Nephron (organoid): ENCODE measurements at regions not wholly inside any gene's neighbourhood (a gene's known extent, or its start where the extent isn't known, plus 50 kb on each side); places are given as distances from the start of the nearest gene placed in this dataset.
"Not testable (repeated sequence)": the region's sequence is repeated elsewhere in the genome, so short reads cannot be mapped to it uniquely, and the experiment has no call there.

Experiments
- H3K27ac Mint-ChIP-seq, 3 experiments: 2 replicates each; pipeline ENCODE4 v1.8.0; 2020; ENCODE audit warnings: mixed read lengths in 3 of 3, mild to moderate bottlenecking in 2 of 3, moderate library complexity in 1 of 3
- H3K27me3 Mint-ChIP-seq: 2 replicates; pipeline ENCODE4 v1.8.0; 2021; ENCODE audit warnings: low read depth, mild to moderate bottlenecking, moderate library complexity, mixed read lengths
- H3K36me3 Mint-ChIP-seq: 2 replicates; pipeline ENCODE4 v1.8.0; 2020; ENCODE audit warnings: low read depth, mixed read lengths
- H3K4me1 Mint-ChIP-seq: 2 replicates; pipeline ENCODE4 v1.8.0; 2020; ENCODE audit warnings: mixed read lengths
- H3K4me3 Mint-ChIP-seq, 3 experiments: 2 replicates each; pipeline ENCODE4 v1.8.0; 2020; ENCODE audit warnings: mild to moderate bottlenecking in 3 of 3, mixed read lengths in 3 of 3, moderate library complexity in 2 of 3
- H3K9me3 Mint-ChIP-seq: 2 replicates; pipeline ENCODE4 v1.8.0; 2020; ENCODE audit warnings: mixed read lengths
- TF ChIP-seq, protein P1 (sequence below), 3 experiments: fragments of 200-600 bp; sonication (generic); IDR thresholded peaks; one replicate each; pipeline ENCODE4 v1.5.0; 2021; ENCODE audit warnings: antibody characterized with exemption in 3 of 3; ENCODE audit not compliant: unreplicated experiment in 3 of 3

DNA sequence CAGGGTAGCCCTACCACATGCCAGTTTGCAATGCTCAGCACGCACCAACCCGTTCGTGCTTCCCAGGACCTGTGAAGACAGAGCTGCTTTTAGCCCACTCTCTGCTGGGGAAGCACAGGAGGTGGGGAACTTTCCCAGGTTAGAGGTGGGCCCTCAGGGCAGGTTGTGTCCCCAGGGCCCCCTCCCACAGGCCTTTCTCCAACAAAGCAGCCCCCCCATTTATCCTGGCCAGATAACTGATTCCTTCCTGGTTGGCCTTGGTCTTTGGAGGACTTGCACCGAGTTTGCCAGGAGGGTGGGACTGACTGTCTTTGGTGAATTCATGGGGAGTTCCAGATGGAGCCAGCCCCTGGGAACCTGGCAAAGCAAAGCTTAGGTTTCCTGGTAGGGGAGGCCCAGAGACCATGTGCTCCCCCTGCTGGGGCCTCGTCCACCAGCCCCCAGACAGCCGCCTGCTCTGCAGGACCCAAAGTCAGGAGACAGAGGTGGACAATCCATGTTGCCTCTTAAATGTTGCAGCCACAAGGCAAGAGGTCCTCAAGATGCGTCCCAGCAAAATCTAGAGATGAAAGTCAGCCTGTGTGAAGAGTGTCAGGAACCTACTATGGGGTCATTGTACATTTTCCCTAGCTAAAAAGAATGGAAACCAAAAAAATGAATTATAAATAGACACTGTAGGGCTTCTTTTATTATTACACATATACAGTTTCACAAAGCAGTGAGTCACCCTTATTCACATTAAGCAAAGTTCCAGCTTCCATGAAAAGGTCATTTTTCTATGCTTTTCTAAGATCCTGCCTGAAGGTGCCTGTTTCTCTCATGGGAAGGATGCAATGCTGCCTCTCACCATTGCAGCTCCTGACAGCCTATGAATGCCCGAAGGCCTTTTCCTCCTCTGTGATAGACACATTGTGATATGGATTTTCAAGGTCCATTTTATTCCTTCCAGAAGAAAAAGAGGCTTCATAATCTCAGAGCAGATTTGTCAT lies 497.8 kb downstream of the PREX1 start:
- H3K4me3 Mint-ChIP-seq: no peak overlapping the region
- peak overlapping the region in 1 of 3 experiments; percentile 14 for H3K27ac Mint-ChIP-seq
- peaks cover 47% of the 10 kb centered on the region for H3K4me1 Mint-ChIP-seq
- H3K9me3 Mint-ChIP-seq: no peaks in the 10 kb centered on the region
- H3K36me3 Mint-ChIP-seq: no peaks in the 10 kb centered on the region
- TF ChIP-seq, protein P1, sequence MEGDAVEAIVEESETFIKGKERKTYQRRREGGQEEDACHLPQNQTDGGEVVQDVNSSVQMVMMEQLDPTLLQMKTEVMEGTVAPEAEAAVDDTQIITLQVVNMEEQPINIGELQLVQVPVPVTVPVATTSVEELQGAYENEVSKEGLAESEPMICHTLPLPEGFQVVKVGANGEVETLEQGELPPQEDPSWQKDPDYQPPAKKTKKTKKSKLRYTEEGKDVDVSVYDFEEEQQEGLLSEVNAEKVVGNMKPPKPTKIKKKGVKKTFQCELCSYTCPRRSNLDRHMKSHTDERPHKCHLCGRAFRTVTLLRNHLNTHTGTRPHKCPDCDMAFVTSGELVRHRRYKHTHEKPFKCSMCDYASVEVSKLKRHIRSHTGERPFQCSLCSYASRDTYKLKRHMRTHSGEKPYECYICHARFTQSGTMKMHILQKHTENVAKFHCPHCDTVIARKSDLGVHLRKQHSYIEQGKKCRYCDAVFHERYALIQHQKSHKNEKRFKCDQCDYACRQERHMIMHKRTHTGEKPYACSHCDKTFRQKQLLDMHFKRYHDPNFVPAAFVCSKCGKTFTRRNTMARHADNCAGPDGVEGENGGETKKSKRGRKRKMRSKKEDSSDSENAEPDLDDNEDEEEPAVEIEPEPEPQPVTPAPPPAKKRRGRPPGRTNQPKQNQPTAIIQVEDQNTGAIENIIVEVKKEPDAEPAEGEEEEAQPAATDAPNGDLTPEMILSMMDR (IDR thresholded peaks at IDR 0.05; ENCODE audit: unreplicated experiment in 3 of 3): no peak
- H3K27me3 Mint-ChIP-seq: peaks cover 22% of the 10 kb centered on the region

DNA sequence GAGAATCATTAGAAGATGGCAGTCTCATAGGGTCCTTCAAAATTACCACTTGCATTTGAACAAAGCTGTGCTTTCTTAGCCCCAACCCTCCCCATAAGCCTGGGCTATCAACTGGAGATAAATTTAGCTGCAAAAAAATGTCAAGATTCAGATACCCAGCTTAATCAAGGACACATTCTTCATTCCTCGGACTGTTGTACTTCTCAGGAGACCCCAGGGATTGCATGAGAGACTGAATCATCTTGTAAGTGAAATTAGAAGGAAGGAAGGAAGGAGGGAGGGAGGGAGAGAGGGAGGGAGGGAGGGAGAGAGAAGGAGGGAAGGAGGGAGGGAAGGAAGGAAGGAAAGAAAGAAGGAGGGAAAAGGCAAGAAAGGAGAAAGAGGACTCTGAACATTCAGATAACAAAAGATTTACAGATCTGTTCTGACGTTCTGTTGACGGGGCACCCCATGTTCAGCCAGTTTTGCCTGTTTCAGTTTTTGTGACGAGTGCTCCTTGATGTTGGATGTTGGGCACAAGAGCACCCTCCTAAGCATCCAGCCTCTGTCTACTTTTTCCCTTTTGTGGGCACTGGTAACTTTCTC lies 498.7 kb downstream of the PREX1 start:
- peaks cover 42% of the 10 kb centered on the region for H3K4me1 Mint-ChIP-seq
- H3K9me3 Mint-ChIP-seq: no peaks in the 10 kb centered on the region
- no peak overlapping the region for H3K4me3 Mint-ChIP-seq
- H3K27ac Mint-ChIP-seq: no peak overlapping the region
- TF ChIP-seq, protein P1 (IDR thresholded peaks at IDR 0.05; ENCODE audit: unreplicated experiment in 3 of 3): no peak
- H3K27me3 Mint-ChIP-seq: peaks cover 23% of the 10 kb centered on the region
- H3K36me3 Mint-ChIP-seq: no peaks in the 10 kb centered on the region

DNA sequence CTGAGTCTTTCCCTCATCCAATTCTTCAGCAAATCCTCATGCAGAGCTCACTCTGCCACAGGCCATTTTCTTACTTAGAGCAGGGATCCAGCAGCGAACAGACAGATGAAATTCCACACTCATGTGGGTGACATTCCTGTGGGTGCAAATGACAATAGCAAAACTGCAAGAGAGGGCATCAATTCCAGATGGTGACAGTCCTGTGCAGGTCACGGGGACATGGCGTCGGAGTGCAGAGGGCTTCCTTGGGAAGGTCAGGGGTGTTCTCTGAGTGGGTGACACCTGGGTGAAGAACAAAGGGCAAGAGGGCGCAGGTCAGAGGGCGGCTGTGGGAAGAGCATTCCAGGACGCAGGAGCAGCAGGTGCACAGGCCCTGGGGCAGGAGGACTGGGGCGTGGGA lies 500.0 kb downstream of the PREX1 start:
- not testable (repeated sequence) for H3K4me3 Mint-ChIP-seq

DNA sequence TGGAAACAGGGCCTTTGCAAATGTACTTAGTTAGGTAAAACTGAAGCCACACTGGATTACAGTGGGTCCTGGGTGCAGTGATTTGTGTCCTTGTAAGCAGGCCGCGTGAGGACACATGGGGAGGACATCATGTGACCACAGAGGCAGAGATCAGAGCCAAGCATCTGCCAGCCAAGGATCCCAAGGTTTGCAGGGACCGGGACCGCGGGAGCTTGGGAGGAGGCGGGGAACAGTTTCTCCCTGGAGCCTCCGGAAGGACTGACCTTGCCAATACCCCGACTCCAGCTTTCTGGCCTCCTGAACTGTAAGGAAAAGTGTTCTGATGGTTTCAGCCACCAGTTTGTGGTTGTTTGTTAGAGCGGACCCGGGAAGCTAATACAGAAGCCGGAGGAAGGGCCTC lies 500.9 kb downstream of the PREX1 start:
- no peaks in the 10 kb centered on the region for H3K9me3 Mint-ChIP-seq
- no peaks in the 10 kb centered on the region for H3K36me3 Mint-ChIP-seq
- TF ChIP-seq, protein P1 (IDR thresholded peaks at IDR 0.05; ENCODE audit: unreplicated experiment in 3 of 3): no peak
- peaks cover 39% of the 10 kb centered on the region for H3K4me1 Mint-ChIP-seq
- H3K27ac Mint-ChIP-seq: no peak overlapping the region
- no peak overlapping the region for H3K4me3 Mint-ChIP-seq
- H3K27me3 Mint-ChIP-seq: peaks cover 23% of the 10 kb centered on the region

More for the DNA sequence above, 500.0 kb downstream of the PREX1 start:
- H3K36me3 Mint-ChIP-seq, H3K9me3 Mint-ChIP-seq, H3K27ac Mint-ChIP-seq: not testable (repeated sequence)
- Mint-ChIP-seq H3K27me3 (peaks cover 23% of the 10 kb centered on the region), H3K4me1 (peaks cover 48% of the 10 kb centered on the region)

DNA sequence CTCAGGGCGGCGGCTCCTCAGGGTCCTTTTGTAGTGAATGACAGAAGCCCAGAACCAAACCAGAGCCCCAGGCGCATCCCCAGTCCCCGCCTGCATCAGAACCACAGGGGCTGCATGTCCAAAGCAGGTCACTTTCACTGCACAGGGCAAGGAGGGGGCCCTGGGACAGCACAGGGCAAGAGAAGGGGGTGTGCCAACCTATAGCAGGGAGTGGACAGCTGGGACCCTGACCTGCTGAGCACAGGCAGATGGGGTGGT lies 501.4 kb downstream of the PREX1 start:
- TF ChIP-seq, protein P1 (IDR thresholded peaks at IDR 0.05; ENCODE audit: unreplicated experiment in 3 of 3): no peak
- no peak overlapping the region for H3K27ac Mint-ChIP-seq

DNA sequence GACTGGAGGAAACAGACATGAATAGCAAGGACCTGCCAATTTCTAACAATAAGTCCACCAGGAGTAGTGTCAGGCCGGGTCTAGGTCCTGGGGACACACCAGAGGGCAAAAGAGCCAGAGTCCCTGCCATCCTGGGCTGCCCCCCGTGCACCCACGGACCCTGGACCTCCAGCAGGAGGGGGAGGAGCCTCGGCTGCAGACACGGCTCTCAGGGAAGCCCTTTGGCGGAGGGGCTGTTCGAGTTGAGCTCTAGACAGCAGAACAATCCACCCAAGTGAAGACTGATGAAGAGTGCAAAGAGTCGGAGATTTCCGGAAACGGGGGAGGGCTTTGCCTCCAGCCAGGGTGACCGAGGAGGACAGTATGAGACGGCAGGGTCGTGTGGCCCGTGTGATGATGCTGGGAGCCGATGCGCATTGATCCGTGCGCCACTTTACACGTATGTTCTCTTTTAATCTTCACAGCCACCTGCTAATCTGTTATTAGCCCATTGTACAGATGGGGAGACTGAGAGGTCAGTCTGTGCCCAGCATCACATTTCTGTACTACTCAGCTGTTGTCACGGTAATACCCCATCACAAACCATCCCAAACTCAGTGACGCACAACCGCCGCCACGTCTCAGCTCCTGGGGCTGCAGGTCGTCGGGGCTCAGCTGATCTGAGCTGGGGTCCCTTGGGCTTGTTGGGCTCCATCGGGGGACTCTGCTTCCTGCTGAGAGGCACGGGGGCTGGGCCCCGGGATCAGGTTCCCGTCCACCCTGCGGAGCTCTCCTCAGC lies 502.0 kb downstream of the PREX1 start:
- Mint-ChIP-seq H3K4me1 (peaks cover 35% of the 10 kb centered on the region), H3K27me3 (peaks cover 23% of the 10 kb centered on the region), H3K4me3 (no peak overlapping the region), H3K9me3 (no peaks in the 10 kb centered on the region), H3K36me3 (no peaks in the 10 kb centered on the region), H3K27ac (no peak overlapping the region)
- TF ChIP-seq, protein P1 (IDR thresholded peaks at IDR 0.05; ENCODE audit: unreplicated experiment in 3 of 3): no peak

More for the DNA sequence above, 501.4 kb downstream of the PREX1 start:
- peaks cover 23% of the 10 kb centered on the region for H3K27me3 Mint-ChIP-seq
- no peaks in the 10 kb centered on the region for H3K9me3 Mint-ChIP-seq
- H3K4me3 Mint-ChIP-seq: no peak overlapping the region
- H3K4me1 Mint-ChIP-seq: peaks cover 36% of the 10 kb centered on the region
- no peaks in the 10 kb centered on the region for H3K36me3 Mint-ChIP-seq
